ENCODE measurements at regions not wholly inside any gene's neighbourhood (a gene's known extent, or its start where the extent isn't known, plus 50 kb on each side); places are given as distances from the start of the nearest gene placed in this dataset.

DNA sequence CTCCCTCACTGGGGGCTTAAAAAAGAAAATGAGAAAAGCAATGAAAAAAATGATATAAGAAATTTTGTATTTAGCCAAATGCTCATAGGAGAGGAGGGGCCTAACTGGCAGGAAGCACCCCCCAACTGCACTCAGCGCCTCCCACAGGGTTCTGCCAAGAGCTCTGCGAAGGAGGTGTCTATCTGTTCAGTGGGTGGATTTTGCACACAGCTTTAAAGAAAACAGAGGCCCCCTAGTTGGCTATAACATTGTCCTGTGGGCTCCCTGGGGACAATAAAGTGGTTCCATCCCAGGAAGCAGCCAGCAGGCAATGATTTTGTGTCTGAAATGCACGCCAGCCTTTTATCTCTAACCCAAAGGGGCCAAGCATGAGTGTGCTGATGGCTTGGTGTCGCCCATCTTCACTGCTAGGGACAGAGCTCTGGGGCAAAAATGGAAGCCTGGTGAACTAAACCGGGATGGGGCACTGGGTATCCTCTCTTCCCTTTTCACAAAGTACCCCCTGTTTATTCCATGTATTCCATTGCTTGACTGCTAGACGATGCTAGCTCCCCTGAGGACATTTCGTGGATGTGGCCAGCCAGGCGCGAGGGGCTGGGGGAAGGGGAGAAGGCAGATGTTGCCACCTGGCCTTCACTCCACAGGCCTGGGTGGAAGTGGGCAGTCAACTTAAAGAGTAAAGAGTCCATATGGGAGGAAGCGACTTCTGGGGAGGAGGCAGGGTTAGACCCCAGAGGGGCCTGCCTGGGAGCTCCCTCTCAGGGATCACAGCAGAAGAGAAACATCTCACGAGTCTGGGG, 205.7 kb downstream of the CYP26B1 start:
- in situ Hi-C loops (cut with HindIII; ENCODE audit: low pct_unique_long_range_greater_than_20kb, low sequenced_read_pairs), result no loop called here
- DNase-seq (ENCODE audit: low read depth in 1 of 2, low spot score in 1 of 2), result no peak
- TF ChIP-seq JUND (IDR thresholded peaks at IDR 0.05; ENCODE audit: low read depth), result no peak

GRCh38 chr2:71940695-71941094, 207.0 kb downstream of the CYP26B1 start:
- no peak for DNase-seq (ENCODE audit: low read depth in 1 of 2, low spot score in 1 of 2)
- in situ Hi-C loops (cut with HindIII; ENCODE audit: low pct_unique_long_range_greater_than_20kb, low sequenced_read_pairs), result no loop called here
- no peak for TF ChIP-seq JUND (IDR thresholded peaks at IDR 0.05; ENCODE audit: low read depth)

DNA sequence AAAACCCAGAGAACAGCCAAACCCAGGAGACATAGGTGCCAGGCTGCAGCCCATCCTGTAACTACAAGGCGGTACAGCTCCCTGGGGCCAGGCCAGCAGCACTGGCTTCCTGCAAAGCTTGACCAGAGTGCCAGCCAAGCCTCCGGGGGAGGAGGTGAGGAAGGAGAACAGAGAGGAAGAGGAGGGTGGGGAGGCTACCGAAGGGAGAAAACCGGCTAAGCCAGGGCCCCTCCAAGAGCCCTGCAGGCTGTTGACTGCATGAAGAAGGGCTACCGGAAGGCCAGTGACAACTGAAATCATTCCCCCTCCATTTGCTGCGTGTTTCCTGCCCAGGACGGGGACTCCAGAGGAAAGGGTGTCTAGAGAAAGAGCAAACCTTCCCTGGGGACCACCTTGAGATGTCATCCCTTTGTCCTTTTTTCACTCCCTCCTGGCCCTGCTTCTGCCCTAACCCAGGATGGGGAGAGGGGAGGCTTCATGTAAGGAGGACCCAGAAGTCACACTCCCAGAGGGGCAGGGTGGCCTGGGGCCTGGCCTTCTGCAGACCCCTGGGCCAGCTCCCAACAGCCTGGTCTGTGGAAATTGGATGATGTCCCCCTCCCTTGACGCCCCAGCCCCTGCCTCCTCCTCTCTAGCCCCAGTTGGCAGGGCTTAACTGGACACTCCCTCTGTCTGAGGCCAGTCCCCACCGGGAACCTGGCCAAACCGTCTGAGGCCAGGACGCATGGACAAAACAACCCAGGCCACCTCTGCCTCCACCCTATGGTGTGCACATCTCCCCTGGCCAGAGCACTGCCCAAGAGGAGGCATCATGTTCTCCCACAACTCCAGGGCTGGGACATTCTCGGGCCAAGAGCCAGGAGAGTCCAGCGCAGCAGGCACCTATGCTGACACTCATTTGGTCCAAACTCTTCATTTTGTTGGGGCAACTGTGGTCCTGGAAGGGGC, 207.8 kb downstream of the CYP26B1 start:
- in situ Hi-C loops (cut with HindIII; ENCODE audit: low pct_unique_long_range_greater_than_20kb, low sequenced_read_pairs), result no loop called here
- TF ChIP-seq JUND (IDR thresholded peaks at IDR 0.05; ENCODE audit: low read depth), result no peak
- DNase-seq (ENCODE audit: low read depth in 1 of 2, low spot score in 1 of 2), result no peak

DNA sequence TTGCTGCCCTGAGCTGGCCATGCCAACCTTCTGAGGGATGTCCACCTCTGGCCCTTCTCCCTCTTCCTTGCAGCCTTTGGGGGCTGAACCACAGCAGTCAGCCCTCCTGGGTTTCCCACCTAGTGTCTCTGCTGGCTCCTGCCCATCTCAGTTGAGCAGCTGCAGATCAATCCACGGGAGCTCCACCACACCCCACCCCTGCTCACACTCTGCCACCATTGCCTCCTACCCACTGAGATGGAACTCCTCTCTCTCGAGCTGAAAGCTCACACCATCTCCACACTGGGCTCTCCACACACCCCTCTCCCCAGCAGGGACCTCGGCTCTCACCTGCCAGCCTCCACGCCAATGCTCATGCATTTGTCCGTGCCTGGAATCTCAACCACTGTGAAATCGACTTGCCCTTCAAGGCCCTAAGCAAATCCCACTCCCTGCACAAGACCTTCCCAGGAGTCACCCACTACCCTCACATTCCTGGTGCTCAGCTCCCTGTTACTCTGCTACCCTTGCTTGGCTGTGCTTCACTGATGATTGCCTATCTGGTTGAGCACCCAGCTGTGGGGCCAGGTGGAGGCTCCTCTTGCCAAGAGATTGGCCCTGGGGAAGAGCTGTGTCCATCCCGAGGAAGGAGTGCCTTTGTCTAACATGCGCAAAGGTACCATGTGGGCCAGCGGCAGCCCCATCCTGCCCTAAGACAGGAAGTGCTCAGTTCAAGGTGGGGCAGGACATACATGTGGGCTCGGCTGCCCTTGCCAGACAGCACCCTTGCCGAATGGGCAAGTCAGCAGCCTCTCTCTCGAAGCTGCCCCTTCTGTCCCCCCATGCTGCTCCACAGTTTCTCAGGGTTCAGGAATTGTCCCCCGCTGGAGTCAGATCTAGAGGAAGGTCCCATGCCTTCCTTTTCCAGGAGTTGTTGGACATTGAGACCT, 208.7 kb downstream of the CYP26B1 start:
- DNase-seq (ENCODE audit: low read depth in 1 of 2, low spot score in 1 of 2), result no peak
- in situ Hi-C loops (cut with HindIII; ENCODE audit: low pct_unique_long_range_greater_than_20kb, low sequenced_read_pairs), result no loop called here

DNA sequence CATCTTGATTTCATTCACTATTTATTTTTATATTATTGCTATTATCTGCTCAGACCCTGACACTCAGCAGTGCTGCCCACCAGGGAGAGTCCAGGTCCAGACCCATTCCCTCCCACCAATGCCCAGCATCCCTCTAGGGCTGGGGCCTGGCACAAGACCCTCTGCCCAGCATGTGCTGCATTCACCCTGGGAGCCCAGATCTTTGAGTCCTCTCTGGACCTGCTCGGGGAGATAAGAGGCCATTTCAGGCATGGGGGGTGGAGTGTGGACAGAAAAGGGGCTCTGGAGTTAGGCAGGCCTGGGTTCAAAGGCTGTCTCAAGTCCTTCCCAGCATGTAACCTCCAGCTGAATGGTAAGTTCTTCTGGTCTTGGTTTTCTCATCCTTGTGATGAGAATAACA, 209.6 kb downstream of the CYP26B1 start:
- no peak for DNase-seq (ENCODE audit: low read depth in 1 of 2, low spot score in 1 of 2)
- TF ChIP-seq JUND (IDR thresholded peaks at IDR 0.05; ENCODE audit: low read depth), result no peak
- in situ Hi-C loops (cut with HindIII; ENCODE audit: low pct_unique_long_range_greater_than_20kb, low sequenced_read_pairs), result no loop called here

More for the DNA sequence above, 208.7 kb downstream of the CYP26B1 start:
- TF ChIP-seq JUND (IDR thresholded peaks at IDR 0.05; ENCODE audit: low read depth), result no peak

DNA sequence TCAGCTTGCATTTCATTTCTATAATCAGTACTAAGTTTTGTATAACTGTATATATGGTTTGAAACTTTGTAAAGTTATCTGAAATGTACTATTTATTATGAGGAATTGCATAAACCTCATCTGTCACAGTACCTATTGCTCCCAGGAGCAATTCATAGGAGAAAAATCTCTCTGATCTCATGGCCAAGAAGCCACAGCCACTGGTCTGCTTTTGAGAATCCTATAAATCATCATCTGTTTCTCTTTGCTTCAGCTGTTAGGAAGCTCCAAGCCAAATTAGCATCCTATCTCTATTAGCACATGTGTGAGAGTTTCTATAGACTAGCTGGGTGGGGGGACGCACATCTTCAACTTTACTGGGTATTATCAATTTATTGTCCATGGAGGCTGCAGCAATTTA, 210.3 kb downstream of the CYP26B1 start:
- in situ Hi-C loops (cut with HindIII; ENCODE audit: low pct_unique_long_range_greater_than_20kb, low sequenced_read_pairs), result no loop called here
- no peak for DNase-seq (ENCODE audit: low read depth in 1 of 2, low spot score in 1 of 2)
- TF ChIP-seq JUND (IDR thresholded peaks at IDR 0.05; ENCODE audit: low read depth), result no peak

- no peak for TF ChIP-seq JUND (IDR thresholded peaks at IDR 0.05; ENCODE audit: low read depth)
- in situ Hi-C loops (cut with HindIII; ENCODE audit: low pct_unique_long_range_greater_than_20kb, low sequenced_read_pairs), result no loop called here
- DNase-seq (ENCODE audit: low read depth in 1 of 2, low spot score in 1 of 2), result no peak
Observed at GRCh38 chr2:71936076-71937030, 211.3 kb downstream of the CYP26B1 start.

DNA sequence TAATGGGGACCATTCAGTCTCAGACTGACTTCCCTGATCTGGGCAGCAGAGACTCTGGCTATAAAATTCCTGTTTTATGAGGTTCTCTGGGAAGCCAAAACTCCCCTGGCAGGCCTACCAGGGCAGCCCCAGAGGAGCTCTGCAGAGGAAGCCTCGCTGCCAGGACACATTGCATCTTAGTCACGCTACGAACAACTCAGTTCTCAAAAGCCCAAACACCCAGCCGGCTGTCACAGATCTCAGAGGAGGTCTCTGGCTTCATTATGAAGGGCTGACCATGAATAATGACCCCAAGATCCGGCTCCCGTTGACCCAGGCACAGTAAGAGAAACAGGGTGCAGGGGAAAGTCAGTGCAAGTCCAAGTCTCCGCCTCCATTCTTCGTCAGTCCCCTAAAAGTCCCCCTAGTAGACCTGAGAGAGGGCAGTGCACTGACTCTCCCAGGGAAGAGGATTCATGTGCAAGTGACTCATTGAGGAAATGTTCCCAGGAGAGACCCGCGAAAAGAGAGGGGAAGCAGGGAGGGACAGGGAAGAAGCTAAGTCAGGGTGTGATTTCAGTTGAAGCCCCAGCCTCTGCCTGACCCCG, 212.3 kb downstream of the CYP26B1 start:
- in situ Hi-C loops (cut with HindIII; ENCODE audit: low pct_unique_long_range_greater_than_20kb, low sequenced_read_pairs), result no loop called here
- DNase-seq (ENCODE audit: low read depth in 1 of 2, low spot score in 1 of 2), result no peak
- TF ChIP-seq JUND (IDR thresholded peaks at IDR 0.05; ENCODE audit: low read depth), result no peak

DNA sequence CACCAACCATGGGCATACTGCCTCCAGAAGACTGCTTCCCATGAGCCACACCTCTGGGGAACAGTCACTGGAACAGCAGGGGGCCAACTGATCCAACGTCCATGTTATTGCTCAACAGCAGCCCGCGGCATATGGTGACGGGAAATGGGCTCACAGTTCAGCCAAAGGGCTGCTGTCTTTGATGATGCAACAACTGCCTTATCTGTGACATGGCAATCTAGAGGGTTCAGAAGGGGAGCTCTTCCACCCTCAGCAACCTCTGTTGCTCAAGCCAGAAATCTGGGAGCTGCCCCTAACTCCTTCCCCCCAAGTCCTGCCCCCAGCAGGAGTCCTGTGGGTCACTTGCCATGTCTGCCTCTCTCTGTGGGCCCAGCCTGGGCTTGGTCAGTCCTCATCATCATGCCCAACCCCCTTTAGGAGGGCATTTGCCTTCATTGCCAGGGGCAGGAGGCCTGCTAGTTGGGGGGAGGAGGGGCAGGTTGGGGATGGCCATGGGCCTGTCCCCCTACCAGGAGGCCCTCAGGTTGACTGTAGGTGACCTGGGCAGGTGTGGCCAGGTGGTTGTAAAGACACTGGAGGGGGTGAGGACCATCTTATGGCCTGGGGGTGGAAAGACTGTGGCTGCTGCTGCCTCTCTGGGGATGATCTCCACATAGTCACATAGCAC, 212.9 kb downstream of the CYP26B1 start:
- no peak for TF ChIP-seq JUND (IDR thresholded peaks at IDR 0.05; ENCODE audit: low read depth)
- DNase-seq (ENCODE audit: low read depth in 1 of 2, low spot score in 1 of 2), result no peak
- in situ Hi-C loops (cut with HindIII; ENCODE audit: low pct_unique_long_range_greater_than_20kb, low sequenced_read_pairs), result no loop called here

GRCh38 chr2:71934320-71934593, 213.4 kb downstream of the CYP26B1 start:
- DNase-seq (ENCODE audit: low read depth in 1 of 2, low spot score in 1 of 2), result no peak
- in situ Hi-C loops (cut with HindIII; ENCODE audit: low pct_unique_long_range_greater_than_20kb, low sequenced_read_pairs), result no loop called here
- no peak for TF ChIP-seq JUND (IDR thresholded peaks at IDR 0.05; ENCODE audit: low read depth)

Measured in T47D (cell line).